Panc1 (cell line): ENCODE measurements at regions not wholly inside any gene's neighbourhood (a gene's known extent, or its start where the extent isn't known, plus 50 kb on each side); places are given as distances from the start of the nearest gene placed in this dataset.

ENCODE experiments used
- CTCF ChIP-seq: fragments of 450-650 bp; IDR thresholded peaks from 2 replicates; pipeline ENCODE4 v1.5.1; 2017; ENCODE audit warnings: mild to moderate bottlenecking
- POLR2AphosphoS5 ChIP-seq: IDR thresholded peaks from 2 replicates; pipeline ENCODE4 v1.6.1; 2012; ENCODE audit warnings: mild to moderate bottlenecking, low read depth, low read length, moderate library complexity

- TF ChIP-seq CTCF: no peak
- no peak for TF ChIP-seq POLR2AphosphoS5
These were observed 223.8 kb downstream of the SOX9 start for GRCh38 chr17:72344613-72345012.
